ENCODE measurements at regions not wholly inside any gene's neighbourhood (a gene's known extent, or its start where the extent isn't known, plus 50 kb on each side); places are given as distances from the start of the nearest gene placed in this dataset.
"Not testable (repeated sequence)": the region's sequence is repeated elsewhere in the genome, so short reads cannot be mapped to it uniquely, and the experiment has no call there.

GRCh38 chr6:82458705-82459104, 95.1 kb downstream of the TPBG start:
- H3K4me1 ChIP-seq (ENCODE audit: insufficient read depth, low read length): no peaks in the 10 kb centered on the region
- ChIA-PET CTCF (no interaction called here), POLR2A (no interaction called here)
- Mint-ChIP-seq H3K9me3 (peaks cover 10 to 24% (median 16%) of the 10 kb centered on the region in 5 donors), H3K27me3 (peaks cover 5 to 10% of the 10 kb centered on the region in 2 donors), H3K36me3 (peaks cover 0 to 8% (median 0%) of the 10 kb centered on the region in 3 donors), H3K27ac (no peak overlapping the region), H3K4me3 (no peak overlapping the region), H3K4me1 (no peaks in the 10 kb centered on the region)
- DNase-seq: no peak
- no peak overlapping the region for H3K27ac ChIP-seq (ENCODE audit: low read depth, low read length)
- H3K36me3 ChIP-seq (ENCODE audit: insufficient read depth, low read length): no peaks in the 10 kb centered on the region
- no peaks in the 10 kb centered on the region for H3K27me3 ChIP-seq (ENCODE audit: insufficient read depth, low read length, poor library complexity, severe bottlenecking)
- H3K9me3 ChIP-seq (ENCODE audit: low read length): no peaks in the 10 kb centered on the region
- no peak overlapping the region for H3K4me3 ChIP-seq (ENCODE audit: low read length)

- DNase-seq: no peak
- H3K36me3 ChIP-seq (ENCODE audit: insufficient read depth, low read length): no peaks in the 10 kb centered on the region
- no peaks in the 10 kb centered on the region for H3K4me1 ChIP-seq (ENCODE audit: insufficient read depth, low read length)
- H3K9me3 Mint-ChIP-seq: peaks cover 0 to 15% (median 7%) of the 10 kb centered on the region in 5 donors
- H3K27ac ChIP-seq (ENCODE audit: low read depth, low read length): no peak overlapping the region
- H3K4me3 ChIP-seq (ENCODE audit: low read length): no peak overlapping the region
- ChIA-PET POLR2A (no interaction called here), CTCF (no interaction called here)
- H3K27me3 Mint-ChIP-seq: peaks cover 2 to 10% of the 10 kb centered on the region in 2 donors
- no peak overlapping the region for H3K27ac Mint-ChIP-seq
- no peaks in the 10 kb centered on the region for H3K9me3 ChIP-seq (ENCODE audit: low read length)
- no peak overlapping the region for H3K4me3 Mint-ChIP-seq
- H3K36me3 Mint-ChIP-seq: peaks cover 0 to 8% (median 0%) of the 10 kb centered on the region in 3 donors
- H3K4me1 Mint-ChIP-seq: no peaks in the 10 kb centered on the region
- no peaks in the 10 kb centered on the region for H3K27me3 ChIP-seq (ENCODE audit: insufficient read depth, low read length, poor library complexity, severe bottlenecking)
Measured at GRCh38 chr6:82461536-82461935, 97.9 kb downstream of the TPBG start.

- no peak for DNase-seq
- Mint-ChIP-seq H3K4me1 (no peaks in the 10 kb centered on the region), H3K9me3 (peaks cover 8 to 17% (median 12%) of the 10 kb centered on the region in 5 donors), H3K4me3 (no peak overlapping the region), H3K27ac (no peak overlapping the region), H3K36me3 (peaks cover 0 to 15% (median 0%) of the 10 kb centered on the region in 3 donors), H3K27me3 (no peaks in the 10 kb centered on the region)
- ChIA-PET POLR2A (no interaction called here), CTCF (no interaction called here)
- no peak overlapping the region for H3K4me3 ChIP-seq (ENCODE audit: low read length)
- H3K36me3 ChIP-seq (ENCODE audit: insufficient read depth, low read length): no peaks in the 10 kb centered on the region
- no peak overlapping the region for H3K27ac ChIP-seq (ENCODE audit: low read depth, low read length)
- H3K4me1 ChIP-seq (ENCODE audit: insufficient read depth, low read length): no peaks in the 10 kb centered on the region
- H3K27me3 ChIP-seq (ENCODE audit: insufficient read depth, low read length, poor library complexity, severe bottlenecking): no peaks in the 10 kb centered on the region
- H3K9me3 ChIP-seq (ENCODE audit: low read length): no peaks in the 10 kb centered on the region
Measured at GRCh38 chr6:82467338-82467737, 103.7 kb downstream of the TPBG start.

GRCh38 chr6:82470123-82470522, 106.5 kb downstream of the TPBG start:
- H3K9me3 ChIP-seq (ENCODE audit: low read length); H3K4me1 ChIP-seq (ENCODE audit: insufficient read depth, low read length); H3K27me3 Mint-ChIP-seq; CTCF ChIA-PET; H3K4me3 ChIP-seq (ENCODE audit: low read length); H3K27me3 ChIP-seq (ENCODE audit: insufficient read depth, low read length, poor library complexity, severe bottlenecking); H3K27ac ChIP-seq (ENCODE audit: low read depth, low read length); H3K27ac Mint-ChIP-seq; POLR2A ChIA-PET; H3K4me1 Mint-ChIP-seq; DNase-seq; H3K4me3 Mint-ChIP-seq; H3K36me3 ChIP-seq (ENCODE audit: insufficient read depth, low read length): not testable (repeated sequence)
- peaks cover 0 to 15% (median 0%) of the 10 kb centered on the region in 3 donors for H3K36me3 Mint-ChIP-seq
- peaks cover 8 to 18% (median 12%) of the 10 kb centered on the region in 5 donors for H3K9me3 Mint-ChIP-seq

GRCh38 chr6:82475106-82475505, 111.5 kb downstream of the TPBG start:
- H3K36me3 Mint-ChIP-seq; H3K9me3 Mint-ChIP-seq; H3K27me3 ChIP-seq (ENCODE audit: insufficient read depth, low read length, poor library complexity, severe bottlenecking); H3K27ac Mint-ChIP-seq; H3K4me3 Mint-ChIP-seq; DNase-seq; H3K27me3 Mint-ChIP-seq; POLR2A ChIA-PET; CTCF ChIA-PET; H3K4me1 Mint-ChIP-seq; H3K4me1 ChIP-seq (ENCODE audit: insufficient read depth, low read length); H3K9me3 ChIP-seq (ENCODE audit: low read length); H3K27ac ChIP-seq (ENCODE audit: low read depth, low read length); H3K4me3 ChIP-seq (ENCODE audit: low read length); H3K36me3 ChIP-seq (ENCODE audit: insufficient read depth, low read length): not testable (repeated sequence)

GRCh38 chr6:82484001-82484400, 120.4 kb downstream of the TPBG start:
- ChIA-PET POLR2A (no interaction called here), CTCF (no interaction called here)
- Histone ChIP-seq H3K27ac (ENCODE audit: low read depth, low read length) (no peak overlapping the region), H3K9me3 (ENCODE audit: low read length) (no peaks in the 10 kb centered on the region), H3K4me3 (ENCODE audit: low read length) (no peak overlapping the region), H3K27me3 (ENCODE audit: insufficient read depth, low read length, poor library complexity, severe bottlenecking) (no peaks in the 10 kb centered on the region), H3K36me3 (ENCODE audit: insufficient read depth, low read length) (no peaks in the 10 kb centered on the region), H3K4me1 (ENCODE audit: insufficient read depth, low read length) (no peaks in the 10 kb centered on the region)
- no peak for DNase-seq
- Mint-ChIP-seq H3K36me3 (no peaks in the 10 kb centered on the region), H3K4me3 (no peak overlapping the region), H3K27me3 (peaks cover 4 to 9% of the 10 kb centered on the region in 2 donors), H3K4me1 (no peaks in the 10 kb centered on the region), H3K27ac (no peak overlapping the region), H3K9me3 (peaks cover 9 to 21% (median 11%) of the 10 kb centered on the region in 5 donors)

GRCh38 chr6:82484737-82485626, 121.4 kb downstream of the TPBG start:
- peaks cover 9 to 22% (median 11%) of the 10 kb centered on the region in 5 donors for H3K9me3 Mint-ChIP-seq
- no peak overlapping the region for H3K27ac ChIP-seq (ENCODE audit: low read depth, low read length)
- DNase-seq: no peak
- CTCF ChIA-PET: no interaction called here
- H3K27me3 ChIP-seq (ENCODE audit: insufficient read depth, low read length, poor library complexity, severe bottlenecking): no peaks in the 10 kb centered on the region
- no peaks in the 10 kb centered on the region for H3K4me1 Mint-ChIP-seq
- H3K36me3 ChIP-seq (ENCODE audit: insufficient read depth, low read length): no peaks in the 10 kb centered on the region
- no peak overlapping the region for H3K4me3 Mint-ChIP-seq
- H3K9me3 ChIP-seq (ENCODE audit: low read length): no peaks in the 10 kb centered on the region
- no peaks in the 10 kb centered on the region for H3K36me3 Mint-ChIP-seq
- no peak overlapping the region for H3K4me3 ChIP-seq (ENCODE audit: low read length)
- peaks cover 4 to 9% of the 10 kb centered on the region in 2 donors for H3K27me3 Mint-ChIP-seq
- H3K4me1 ChIP-seq (ENCODE audit: insufficient read depth, low read length): no peaks in the 10 kb centered on the region
- POLR2A ChIA-PET: no interaction called here
- no peak overlapping the region for H3K27ac Mint-ChIP-seq

GRCh38 chr6:82487895-82488294, 124.3 kb downstream of the TPBG start:
- no peak for DNase-seq
- Histone ChIP-seq H3K9me3 (ENCODE audit: low read length) (no peaks in the 10 kb centered on the region), H3K27ac (ENCODE audit: low read depth, low read length) (no peak overlapping the region), H3K4me1 (ENCODE audit: insufficient read depth, low read length) (no peaks in the 10 kb centered on the region), H3K27me3 (ENCODE audit: insufficient read depth, low read length, poor library complexity, severe bottlenecking) (no peaks in the 10 kb centered on the region), H3K4me3 (ENCODE audit: low read length) (no peak overlapping the region), H3K36me3 (ENCODE audit: insufficient read depth, low read length) (no peaks in the 10 kb centered on the region)
- H3K4me3 Mint-ChIP-seq: no peak overlapping the region
- H3K27me3 Mint-ChIP-seq: peaks cover 2 to 9% of the 10 kb centered on the region in 2 donors
- peaks cover 9 to 22% (median 11%) of the 10 kb centered on the region in 5 donors for H3K9me3 Mint-ChIP-seq
- CTCF ChIA-PET: no interaction called here
- POLR2A ChIA-PET: no interaction called here
- no peak overlapping the region for H3K27ac Mint-ChIP-seq
- no peaks in the 10 kb centered on the region for H3K36me3 Mint-ChIP-seq
- no peaks in the 10 kb centered on the region for H3K4me1 Mint-ChIP-seq
